Motor neuron (in vitro differentiated cells): ENCODE measurements at regions not wholly inside any gene's neighbourhood (a gene's known extent, or its start where the extent isn't known, plus 50 kb on each side); places are given as distances from the start of the nearest gene placed in this dataset.
A peak's percentile ranks its signal among the peaks of the same experiment; 100 is the strongest.
"Not testable (repeated sequence)": the region's sequence is repeated elsewhere in the genome, so short reads cannot be mapped to it uniquely, and the experiment has no call there.

Experiments
- ATAC-seq, 8 experiments: fragments of 200-7000 bp; cut with Tn5 transposase; replicated peaks in 6 of 8; 2 replicates each; pipeline ENCODE4 v1.8.0; 2021; ENCODE audit warnings: mild to moderate bottlenecking in 8 of 8, moderate library complexity in 8 of 8
- H3K27ac ChIP-seq, 2 donors: fragments of 250-450 bp; sonication (Bioruptor Pico); 2 replicates each; pipeline ENCODE4 v1.9.0; 2021; ENCODE audit warnings: antibody characterized with exemption in 2 of 2, mild to moderate bottlenecking in 2 of 2, moderate library complexity in 1 of 2
- H3K4me1 ChIP-seq, 2 donors: fragments of 250-450 bp; sonication (Bioruptor Pico); replicated peaks in 1 of 2; 2 replicates each; pipeline ENCODE4 v1.6.1; 2021; ENCODE audit warnings: antibody characterized with exemption in 2 of 2, mild to moderate bottlenecking in 2 of 2, moderate library complexity in 1 of 2
- H3K4me3 ChIP-seq, 5 donors: fragments of 250-450 bp; sonication (Bioruptor Pico); 2 replicates each; pipeline ENCODE4 v1.9.0; 2021; ENCODE audit warnings: antibody characterized with exemption in 5 of 5, mild to moderate bottlenecking in 5 of 5, moderate library complexity in 4 of 5
- WGBS, 10 experiments: fragments of 450-650 bp; shearing (Covaris generic); methylation state at CpG; one replicate each; pipeline ENCODE4 v1.0.0; 2022; 5-methylcytosine and 5-hydroxymethylcytosine counted together
- in situ Hi-C, 9 experiments: fragments of 400-800 bp; cut with MboI; loops; one replicate each; pipeline ENCODE4 v1.15.0; 2021; ENCODE audit warnings: low sequenced_read_pairs in 9 of 9, low pct_unique_long_range_greater_than_20kb in 2 of 9; ENCODE audit not compliant: unreplicated experiment in 9 of 9

GRCh38 chr2:167681234-167682015 lies 566.0 kb downstream of the STK39 start:
- ATAC-seq = peak in 3 of 8 experiments; percentile 53 to 96 (median 71)
- peaks cover 11 to 21% of the 10 kb centered on the region in 2 donors for H3K4me1 ChIP-seq
- H3K27ac ChIP-seq = no peak overlapping the region
- in situ Hi-C loops = no loop called here
- no peak overlapping the region for H3K4me3 ChIP-seq
- WGBS, 10 experiments = 0 to 90% (median 40%) methylated on average over 2 to 6 of the region's 6 CpGs; no CpG with 5 or more reads in 2 of the 10 experiments

DNA sequence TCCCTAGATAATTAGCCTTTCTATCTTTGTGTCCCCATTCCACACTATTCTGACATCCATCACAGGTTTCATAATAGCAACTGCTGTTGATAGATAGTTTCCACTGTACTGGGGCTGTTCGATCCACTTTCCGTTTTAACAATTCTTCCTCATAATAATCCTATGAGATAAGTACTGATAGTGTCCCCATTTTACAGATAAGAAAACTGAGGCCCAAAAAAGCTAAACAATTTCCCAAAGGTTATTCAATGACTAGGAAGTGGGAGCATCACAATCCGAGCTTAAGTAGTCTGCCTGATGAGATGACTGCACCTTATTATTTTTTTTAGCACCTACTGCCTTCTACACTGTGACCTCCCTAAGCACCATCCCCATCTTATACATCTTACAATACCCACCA lies 569.2 kb downstream of the STK39 start:
- WGBS, 10 experiments = 70 to 100% (median 94%) methylated on average over 2 to 3 of the region's 3 CpGs; no CpG with 5 or more reads in 3 of the 10 experiments
- no peak for ATAC-seq
- Histone ChIP-seq H3K4me3 (no peak overlapping the region), H3K27ac (no peak overlapping the region), H3K4me1 (peaks cover 11 to 21% of the 10 kb centered on the region in 2 donors)
- in situ Hi-C loops = no loop called here

DNA sequence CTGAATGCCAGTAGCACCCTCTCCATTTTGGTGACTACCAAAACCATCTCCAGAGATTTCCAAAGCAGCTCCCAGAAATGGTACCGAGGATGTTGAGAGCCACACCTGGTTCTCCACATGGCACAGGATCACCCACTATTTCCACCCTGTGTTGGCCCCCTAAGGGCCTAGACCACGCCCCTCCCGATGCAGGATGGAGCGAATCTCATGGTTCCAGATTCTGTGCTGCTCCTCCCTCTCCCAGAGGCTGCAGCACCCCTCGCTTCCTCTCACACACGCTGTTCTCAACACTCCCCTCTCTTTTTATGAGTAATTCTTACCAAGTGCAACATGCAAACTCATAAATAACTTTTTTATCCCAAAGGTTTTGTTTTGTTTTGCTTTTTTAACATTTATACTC lies 571.5 kb downstream of the STK39 start:
- WGBS, 10 experiments = 4 to 94% (median 75%) methylated on average over 2 to 6 of the region's 6 CpGs; no CpG with 5 or more reads in 3 of the 10 experiments
- no peak overlapping the region for H3K27ac ChIP-seq
- no peak for ATAC-seq
- peaks cover 0 to 2% of the 10 kb centered on the region in 2 donors for H3K4me1 ChIP-seq
- no peak overlapping the region for H3K4me3 ChIP-seq
- in situ Hi-C loops = no loop called here

DNA sequence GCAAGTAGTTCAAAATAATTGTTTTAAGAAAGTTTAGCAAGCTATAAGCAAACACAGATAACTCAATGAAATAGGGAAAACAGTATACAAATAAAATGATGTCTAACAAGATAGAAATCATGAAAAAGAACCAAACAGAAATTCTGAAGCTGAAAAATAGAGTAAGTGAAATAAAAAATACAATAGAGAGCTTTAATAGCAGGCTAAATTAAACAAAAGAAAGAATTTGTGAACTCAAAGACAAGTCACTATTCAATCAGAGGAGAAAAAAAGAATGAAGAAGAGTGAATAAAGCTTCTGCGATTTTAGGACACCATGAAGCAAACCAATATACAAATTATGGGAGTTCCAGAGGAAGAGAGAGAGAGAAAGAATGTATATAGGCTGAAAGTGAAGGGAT lies 576.8 kb downstream of the STK39 start:
- WGBS, 10 experiments = 0% methylated on average over 1 of the region's 1 CpG; no CpG with 5 or more reads in 8 of the 10 experiments
- no peak for ATAC-seq
- Histone ChIP-seq H3K4me1 (no peaks in the 10 kb centered on the region), H3K27ac (no peak overlapping the region), H3K4me3 (no peak overlapping the region)
- in situ Hi-C loops = no loop called here

DNA sequence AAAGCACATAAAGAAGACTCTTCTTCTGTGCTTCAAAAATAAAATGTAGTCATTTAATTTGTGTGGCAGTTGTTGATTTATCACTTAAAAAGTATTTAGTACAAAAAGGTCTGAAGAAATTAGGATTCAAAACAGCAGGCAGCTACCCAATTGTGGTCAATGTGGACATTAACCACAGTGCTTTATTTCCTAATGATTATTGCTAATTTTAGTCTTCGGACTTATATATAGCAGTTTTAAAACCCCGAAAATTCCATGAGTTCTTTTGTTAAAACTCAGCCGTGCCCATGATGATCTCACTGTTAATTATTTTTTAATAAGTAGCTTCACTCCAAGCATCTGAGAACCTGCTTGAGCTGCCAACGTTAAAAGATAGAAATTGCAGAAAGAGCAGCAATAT lies 594.3 kb downstream of the STK39 start:
- ATAC-seq = no peak
- Histone ChIP-seq H3K4me3 (no peak overlapping the region), H3K4me1 (no peaks in the 10 kb centered on the region), H3K27ac (no peak overlapping the region)
- 0 to 100% (median 83%) methylated on average over 1 to 4 of the region's 4 CpGs for whole genome bisulfite sequencing, 10 experiments
- in situ Hi-C loops = no loop called here

DNA sequence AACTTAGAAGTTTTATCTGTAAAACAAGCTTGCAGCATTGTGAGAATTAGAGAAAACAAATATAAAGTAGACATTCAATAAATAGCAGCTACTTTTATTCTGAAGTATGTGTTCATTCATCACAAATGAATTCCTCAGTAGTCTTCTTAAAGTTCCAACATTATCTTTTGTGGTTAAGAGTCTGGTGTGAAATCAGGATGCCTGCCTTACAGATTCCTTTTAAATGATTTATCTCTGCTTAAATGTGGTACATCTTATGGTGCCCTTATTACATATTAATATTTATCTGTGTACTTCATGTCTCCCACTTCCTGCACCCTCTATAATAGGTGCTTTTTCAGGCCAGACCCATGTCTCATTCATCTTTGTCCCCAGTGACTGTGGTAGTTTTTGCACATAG lies 595.0 kb downstream of the STK39 start:
- no peak for ATAC-seq
- in situ Hi-C loops = no loop called here
- H3K4me3 ChIP-seq = no peak overlapping the region
- H3K27ac ChIP-seq = no peak overlapping the region
- H3K4me1 ChIP-seq = no peaks in the 10 kb centered on the region

DNA sequence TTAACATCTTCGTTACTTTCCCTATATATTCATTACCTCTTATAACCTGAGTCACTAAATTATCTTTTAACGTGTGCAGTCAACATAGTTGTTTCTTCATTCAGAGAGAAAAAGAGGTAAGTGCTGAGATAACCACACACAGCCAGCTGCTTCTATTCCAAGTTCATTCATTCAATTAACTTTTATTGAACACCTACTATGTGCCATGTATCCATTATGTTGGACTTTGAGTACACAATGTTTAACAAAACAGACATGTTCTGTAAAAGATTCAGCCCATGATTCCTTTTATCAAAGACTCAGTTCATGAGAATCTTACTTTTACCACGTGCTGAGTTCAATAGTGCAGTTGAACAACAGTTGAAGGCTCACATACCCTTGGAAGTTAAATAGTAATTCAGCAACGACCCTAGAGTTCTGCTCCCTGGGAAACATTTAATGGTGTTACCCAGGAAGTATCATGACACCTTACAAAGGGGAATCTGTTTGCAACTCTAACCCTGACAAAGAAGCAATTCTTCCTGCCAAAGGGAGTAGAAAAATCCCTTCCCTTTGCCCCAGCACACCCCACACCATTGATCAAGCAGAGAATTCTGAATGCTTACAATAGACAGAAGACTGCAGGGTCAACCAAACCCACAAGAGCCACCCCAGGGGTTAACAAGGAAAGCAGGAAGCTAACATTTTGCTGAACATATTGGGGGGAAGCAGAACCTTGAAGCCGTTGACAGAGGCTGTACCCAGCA lies 595.8 kb downstream of the STK39 start:
- peak in 4 of 8 experiments; percentile 26 to 71 (median 32) for ATAC-seq
- in situ Hi-C loops = no loop called here
- Histone ChIP-seq H3K4me1 (no peaks in the 10 kb centered on the region), H3K4me3 (no peak overlapping the region), H3K27ac (no peak overlapping the region)
- WGBS, 10 experiments = 0 to 43% (median 12%) methylated on average over 1 to 5 of the region's 5 CpGs

DNA sequence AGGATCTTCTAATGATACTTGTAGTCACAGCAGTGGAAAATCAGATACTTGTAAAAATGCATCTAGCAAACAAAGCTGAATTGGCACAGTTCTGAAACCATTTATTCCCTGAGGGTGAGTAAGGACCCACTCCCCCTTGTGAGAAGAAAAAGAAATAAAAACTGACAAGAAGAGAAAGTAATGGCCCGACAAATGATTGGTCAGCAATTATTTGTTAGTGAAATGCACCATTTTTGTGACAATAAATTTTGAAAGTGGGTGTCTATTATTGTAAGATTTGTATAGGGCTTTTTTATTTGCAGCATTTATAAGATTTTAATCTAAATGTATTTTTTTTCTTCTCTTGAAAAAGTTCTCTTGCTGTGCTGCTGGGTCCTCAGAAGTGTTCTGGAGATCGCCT lies 600.8 kb downstream of the STK39 start:
- WGBS, 10 experiments = 29 to 100% (median 88%) methylated on average over 1 to 2 of the region's 2 CpGs
- in situ Hi-C loops = no loop called here
- no peak for ATAC-seq

DNA sequence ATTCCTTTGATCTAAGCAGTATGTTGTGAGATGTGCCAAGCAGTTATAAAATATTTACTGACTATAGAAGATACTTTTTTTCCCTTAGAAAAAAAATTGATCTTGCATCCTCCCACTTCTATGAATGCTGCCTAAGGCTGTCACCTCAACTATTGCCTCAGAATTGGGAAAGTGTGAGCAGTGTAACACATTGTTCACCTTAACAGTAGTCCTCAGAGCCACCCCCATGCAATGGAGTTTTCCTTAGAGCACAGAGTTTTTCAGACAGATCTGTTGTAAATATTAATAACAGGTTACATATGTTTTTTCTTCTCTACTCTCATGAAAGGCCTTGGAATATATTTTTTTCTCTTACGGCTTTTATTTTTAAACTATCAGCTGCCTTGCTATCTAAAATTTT lies 607.3 kb downstream of the STK39 start:
- ATAC-seq = no peak
- H3K4me3 ChIP-seq = no peak overlapping the region
- in situ Hi-C loops = no loop called here
- no peak overlapping the region for H3K27ac ChIP-seq
- no peaks in the 10 kb centered on the region for H3K4me1 ChIP-seq
- WGBS, 10 experiments = 0 to 100% (median 58%) methylated on average over 1 of the region's 1 CpG; no CpG with 5 or more reads in 1 of the 10 experiments

More for the DNA sequence above, 600.8 kb downstream of the STK39 start:
- no peak overlapping the region for H3K4me3 ChIP-seq
- H3K4me1 ChIP-seq = no peaks in the 10 kb centered on the region
- H3K27ac ChIP-seq = no peak overlapping the region

GRCh38 chr2:167637741-167638140 lies 609.7 kb downstream of the STK39 start:
- peak in 1 of 8 experiments; percentile 44 for ATAC-seq
- H3K4me1 ChIP-seq = no peaks in the 10 kb centered on the region
- in situ Hi-C loops = no loop called here
- no peak overlapping the region for H3K27ac ChIP-seq
- no peak overlapping the region for H3K4me3 ChIP-seq

DNA sequence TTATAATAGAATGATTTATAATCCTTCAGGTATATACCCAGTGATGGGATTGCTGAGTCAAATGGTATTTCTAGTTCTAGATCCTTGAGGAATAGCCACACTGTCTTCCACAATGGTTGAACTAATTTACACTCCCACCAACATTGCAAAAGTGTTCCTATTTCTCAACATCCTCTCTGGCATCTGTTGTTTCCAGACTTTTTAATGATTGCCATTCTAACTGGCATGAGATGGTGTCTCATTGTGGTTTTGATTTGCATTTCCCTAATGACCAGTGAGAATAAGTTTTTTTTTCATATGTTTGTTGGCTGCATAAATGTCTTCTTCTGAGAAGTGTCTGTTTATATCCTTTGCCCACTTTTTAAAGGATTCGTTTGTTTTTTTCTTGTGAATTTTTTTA lies 615.1 kb downstream of the STK39 start:
- ATAC-seq, H3K4me1 ChIP-seq, in situ Hi-C loops, H3K4me3 ChIP-seq, H3K27ac ChIP-seq: not testable (repeated sequence)
- WGBS, 10 experiments = 0 to 100% (median 44%) methylated on average over 1 of the region's 1 CpG; no CpG with 5 or more reads in 2 of the 10 experiments

DNA sequence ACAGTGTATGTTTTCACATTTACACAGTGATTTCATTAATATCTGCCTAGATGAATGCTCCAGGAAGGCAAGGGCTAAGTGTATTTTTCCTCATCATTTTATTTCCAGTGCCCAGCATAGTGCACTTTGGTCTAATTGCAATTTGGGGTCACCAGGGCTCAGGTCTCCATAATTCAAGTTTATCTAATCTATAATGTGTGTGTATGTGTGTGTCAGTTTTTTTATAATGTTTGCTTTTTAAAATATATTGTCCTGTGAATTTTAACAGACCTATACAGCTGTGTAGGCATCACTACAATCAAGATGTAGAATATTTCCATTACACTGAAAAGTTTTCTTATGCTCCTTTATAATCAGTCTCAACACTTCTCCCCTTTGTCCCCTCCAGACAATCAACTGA lies 620.4 kb downstream of the STK39 start:
- no peak for ATAC-seq
- in situ Hi-C loops = no loop called here
- H3K4me3 ChIP-seq = no peak overlapping the region
- no peak overlapping the region for H3K27ac ChIP-seq
- H3K4me1 ChIP-seq = no peaks in the 10 kb centered on the region

DNA sequence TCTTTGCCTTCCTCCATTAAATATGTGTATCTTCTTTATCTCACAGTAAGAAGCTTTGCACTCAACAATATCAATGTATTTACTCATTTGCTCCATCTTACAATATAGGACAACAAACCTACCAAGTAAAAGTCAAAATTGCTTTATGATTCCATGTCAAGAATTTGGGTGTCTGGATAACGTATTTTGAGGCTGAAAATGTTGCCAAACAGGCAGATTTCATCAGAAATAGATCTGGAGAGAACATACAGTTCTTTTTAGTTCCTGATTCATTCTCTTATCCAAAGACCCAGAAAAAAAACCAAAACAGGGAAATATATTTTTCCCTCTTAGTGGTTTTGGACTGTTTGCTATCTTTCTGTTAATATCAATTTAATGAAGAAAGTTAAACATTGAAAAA lies 621.1 kb downstream of the STK39 start:
- H3K4me1 ChIP-seq = no peaks in the 10 kb centered on the region
- no peak overlapping the region for H3K27ac ChIP-seq
- 0 to 100% (median 50%) methylated on average over 1 of the region's 1 CpG; no CpG with 5 or more reads in 4 of the 10 experiments for WGBS, 10 experiments
- no peak for ATAC-seq
- no peak overlapping the region for H3K4me3 ChIP-seq
- in situ Hi-C loops = no loop called here

GRCh38 chr2:167616997-167617396 lies 630.4 kb downstream of the STK39 start:
- ATAC-seq = no peak
- in situ Hi-C loops = no loop called here
- H3K27ac ChIP-seq = no peak overlapping the region
- no peak overlapping the region for H3K4me3 ChIP-seq
- no peaks in the 10 kb centered on the region for H3K4me1 ChIP-seq
